Natural killer cell (primary cell): ENCODE measurements at regions not wholly inside any gene's neighbourhood (a gene's known extent, or its start where the extent isn't known, plus 50 kb on each side); places are given as distances from the start of the nearest gene placed in this dataset.

ENCODE experiments used
- ATAC-seq, 3 donors: fragments of 150-1000 bp in 2 of 3; fragments of 200-7000 bp in 1 of 3; cut with Tn5 transposase; 1 replicate in 1 of 3; 2 replicates in 2 of 3; pipeline ENCODE4 v1.10.0; 2021; ENCODE audit warnings: mild to moderate bottlenecking in 2 of 3, moderate library complexity in 2 of 3
- DNase-seq, 2 donors: peaks; one replicate each; pipeline versions ENCODE4 v3.0.0 to v3.0.0-alpha.2; 2013 to 2021; ENCODE audit warnings: mixed read lengths in 1 of 2
- H3K27ac ChIP-seq: one replicate; pipeline ENCODE4 v1.5.1; 2013; ENCODE audit warnings: mild to moderate bottlenecking, low read length
- H3K27me3 ChIP-seq: one replicate; pipeline ENCODE4 v1.6.1; 2013; ENCODE audit warnings: low read length; ENCODE audit not compliant: control insufficient read depth, insufficient read depth
- H3K36me3 ChIP-seq: one replicate; pipeline ENCODE4 v1.6.1; 2013; ENCODE audit warnings: low read length; ENCODE audit not compliant: control insufficient read depth, insufficient read depth
- H3K4me1 ChIP-seq: one replicate; pipeline ENCODE4 v1.6.1; 2013; ENCODE audit warnings: low read length; ENCODE audit not compliant: control insufficient read depth, insufficient read depth
- H3K4me3 ChIP-seq: one replicate; pipeline ENCODE4 v1.5.1; 2013; ENCODE audit warnings: low read length
- H3K9me3 ChIP-seq: one replicate; pipeline ENCODE4 v1.6.1; 2013; ENCODE audit warnings: low read length; ENCODE audit not compliant: control insufficient read depth, insufficient read depth
- H3K27ac Mint-ChIP-seq, 2 donors: one replicate each; pipeline ENCODE4 v1.8.0; 2022; ENCODE audit warnings: mild to moderate bottlenecking in 2 of 2, mixed read lengths in 2 of 2, moderate library complexity in 1 of 2
- H3K27me3 Mint-ChIP-seq, 2 donors: one replicate each; pipeline ENCODE4 v1.8.0; 2022; ENCODE audit warnings: low read depth in 2 of 2, mixed read lengths in 2 of 2
- H3K36me3 Mint-ChIP-seq: one replicate; pipeline ENCODE4 v1.8.0; 2022; ENCODE audit warnings: mixed read lengths
- H3K4me1 Mint-ChIP-seq, 2 donors: one replicate each; pipeline ENCODE4 v1.8.0; 2022; ENCODE audit warnings: mixed read lengths in 2 of 2
- H3K4me3 Mint-ChIP-seq: one replicate; pipeline ENCODE4 v1.8.0; 2022; ENCODE audit warnings: mild to moderate bottlenecking, moderate library complexity, mixed read lengths
- H3K9me3 Mint-ChIP-seq, 2 donors: one replicate each; pipeline ENCODE4 v1.8.0; 2022; ENCODE audit warnings: mixed read lengths in 2 of 2
- WGBS: methylation state at CpG from one replicate; pipeline ENCODE4 v1.1.7; 2013; ENCODE audit warnings: missing lambda C conversion rate; ENCODE audit not compliant: insufficient coverage; 5-methylcytosine and 5-hydroxymethylcytosine counted together
- intact Hi-C: fragments of 100-400 bp; cut with micrococcal nuclease; formaldehyde crosslinking; loops from one replicate; pipeline ENCODE4 v1.14.2; 2022
- TF ChIP-seq, protein P1 (sequence below): fragments of 200-600 bp; IDR thresholded peaks from one replicate; pipeline ENCODE4 v1.8.0; 2022; ENCODE audit warnings: antibody characterized with exemption

DNA sequence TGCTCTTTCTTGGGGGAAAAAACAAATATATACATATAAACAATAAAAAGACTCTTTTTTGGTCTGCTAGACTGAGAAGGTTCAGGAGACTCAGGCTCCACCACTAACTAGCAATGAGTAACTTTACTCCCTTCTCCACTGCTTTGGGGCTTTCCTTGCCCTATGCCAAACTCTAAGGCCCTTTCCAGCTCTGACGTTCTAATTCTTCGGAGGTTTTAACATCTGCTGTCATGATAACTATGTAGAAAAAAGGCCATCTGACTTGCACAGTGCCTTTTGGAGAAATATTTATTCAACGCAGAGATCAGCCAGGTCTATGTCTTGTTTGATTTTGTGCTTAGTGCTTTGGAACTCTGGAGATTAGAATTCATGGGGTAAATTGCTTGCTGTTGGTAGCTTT is 156.2 kb downstream of the TMCO5A start:
- DNase-seq: no peak
- TF ChIP-seq, protein P1, sequence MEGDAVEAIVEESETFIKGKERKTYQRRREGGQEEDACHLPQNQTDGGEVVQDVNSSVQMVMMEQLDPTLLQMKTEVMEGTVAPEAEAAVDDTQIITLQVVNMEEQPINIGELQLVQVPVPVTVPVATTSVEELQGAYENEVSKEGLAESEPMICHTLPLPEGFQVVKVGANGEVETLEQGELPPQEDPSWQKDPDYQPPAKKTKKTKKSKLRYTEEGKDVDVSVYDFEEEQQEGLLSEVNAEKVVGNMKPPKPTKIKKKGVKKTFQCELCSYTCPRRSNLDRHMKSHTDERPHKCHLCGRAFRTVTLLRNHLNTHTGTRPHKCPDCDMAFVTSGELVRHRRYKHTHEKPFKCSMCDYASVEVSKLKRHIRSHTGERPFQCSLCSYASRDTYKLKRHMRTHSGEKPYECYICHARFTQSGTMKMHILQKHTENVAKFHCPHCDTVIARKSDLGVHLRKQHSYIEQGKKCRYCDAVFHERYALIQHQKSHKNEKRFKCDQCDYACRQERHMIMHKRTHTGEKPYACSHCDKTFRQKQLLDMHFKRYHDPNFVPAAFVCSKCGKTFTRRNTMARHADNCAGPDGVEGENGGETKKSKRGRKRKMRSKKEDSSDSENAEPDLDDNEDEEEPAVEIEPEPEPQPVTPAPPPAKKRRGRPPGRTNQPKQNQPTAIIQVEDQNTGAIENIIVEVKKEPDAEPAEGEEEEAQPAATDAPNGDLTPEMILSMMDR: no peak
- Mint-ChIP-seq H3K9me3 (peaks cover 0 to under 1% of the 10 kb centered on the region in 2 donors), H3K27ac (no peak overlapping the region), H3K27me3 (peaks cover 6 to 17% of the 10 kb centered on the region in 2 donors), H3K4me3 (no peak overlapping the region), H3K36me3 (no peaks in the 10 kb centered on the region), H3K4me1 (peaks cover 7% of the 10 kb centered on the region in 2 donors)
- Histone ChIP-seq H3K27ac (no peak overlapping the region), H3K27me3 (no peaks in the 10 kb centered on the region), H3K9me3 (no peaks in the 10 kb centered on the region), H3K4me3 (no peak overlapping the region), H3K36me3 (no peaks in the 10 kb centered on the region), H3K4me1 (peaks cover 3% of the 10 kb centered on the region)
- WGBS: 89% methylated on average over 3 of the region's 3 CpGs
- intact Hi-C loops: no loop called here
- ATAC-seq: no peak

DNA sequence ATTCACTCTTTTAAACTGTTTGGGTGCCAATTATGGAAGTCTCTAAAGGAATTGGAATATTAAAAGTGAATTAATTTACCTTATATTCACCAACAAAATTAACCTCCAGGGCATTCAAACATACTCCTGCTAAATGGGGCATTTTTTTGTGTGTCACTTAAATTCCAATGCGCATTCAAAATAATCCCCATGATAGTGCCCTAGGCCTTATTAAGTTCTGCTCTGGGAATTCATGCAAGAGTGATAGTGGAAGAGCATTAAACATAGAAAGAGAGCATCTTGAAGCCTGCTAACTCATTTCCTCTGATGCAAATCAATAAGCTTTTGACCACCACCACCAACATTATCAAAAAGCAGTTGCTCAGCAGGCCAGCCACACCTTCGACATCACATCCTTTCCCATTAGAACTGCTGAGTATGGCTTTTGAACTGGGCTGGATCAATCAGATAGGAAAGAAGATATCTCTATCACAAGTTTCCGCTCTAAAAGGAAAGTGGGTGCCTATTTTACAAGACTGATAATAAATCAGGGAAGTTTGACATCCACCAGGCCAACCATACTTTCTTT is 156.7 kb downstream of the TMCO5A start:
- Mint-ChIP-seq H3K4me1 (peaks cover 2% of the 10 kb centered on the region in 2 donors), H3K4me3 (no peak overlapping the region), H3K27ac (no peak overlapping the region), H3K27me3 (peaks cover 4 to 12% of the 10 kb centered on the region in 2 donors), H3K36me3 (no peaks in the 10 kb centered on the region), H3K9me3 (peaks cover 0 to 2% of the 10 kb centered on the region in 2 donors)
- Histone ChIP-seq H3K4me1 (no peaks in the 10 kb centered on the region), H3K4me3 (no peak overlapping the region), H3K36me3 (no peaks in the 10 kb centered on the region), H3K27me3 (no peaks in the 10 kb centered on the region), H3K27ac (no peak overlapping the region), H3K9me3 (no peaks in the 10 kb centered on the region)
- DNase-seq: no peak
- TF ChIP-seq, protein P1: no peak
- 83% methylated on average over 2 of the region's 3 CpGs for WGBS
- intact Hi-C loops: no loop called here
- ATAC-seq: no peak

DNA sequence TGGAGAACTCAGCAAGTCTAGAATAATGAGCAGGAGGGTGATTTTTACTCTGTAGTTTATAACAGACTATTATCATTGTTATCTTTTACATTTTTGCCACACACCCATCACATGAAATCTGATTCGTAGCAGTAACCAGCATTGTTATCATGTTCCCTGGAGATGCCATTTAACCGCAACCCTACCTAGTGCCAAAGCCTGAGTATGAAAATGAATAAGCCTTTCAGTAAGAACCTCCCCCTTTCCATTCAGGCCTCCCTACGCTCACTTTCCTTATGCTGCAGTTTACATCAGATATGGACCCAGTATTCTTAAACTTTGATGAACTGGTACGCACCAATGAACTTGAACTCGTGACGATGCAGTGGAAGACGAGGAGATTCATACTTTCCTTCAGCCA is 158.7 kb upstream of the SPRED1 start:
- 95% methylated on average over 7 of the region's 7 CpGs for WGBS
- intact Hi-C loops: no loop called here
- TF ChIP-seq, protein P1: no peak
- no peak overlapping the region for H3K27ac ChIP-seq
- no peak for DNase-seq
- no peaks in the 10 kb centered on the region for H3K27me3 ChIP-seq
- H3K4me1 Mint-ChIP-seq: no peaks in the 10 kb centered on the region
- no peak for ATAC-seq
- peaks cover 0 to 8% of the 10 kb centered on the region in 2 donors for H3K27me3 Mint-ChIP-seq
- H3K36me3 Mint-ChIP-seq: peaks cover 6% of the 10 kb centered on the region
- no peaks in the 10 kb centered on the region for H3K36me3 ChIP-seq
- no peak overlapping the region for H3K4me3 ChIP-seq
- no peak overlapping the region for H3K4me3 Mint-ChIP-seq
- no peaks in the 10 kb centered on the region for H3K9me3 ChIP-seq
- peaks cover 5 to 7% of the 10 kb centered on the region in 2 donors for H3K9me3 Mint-ChIP-seq
- H3K4me1 ChIP-seq: no peaks in the 10 kb centered on the region
- no peak overlapping the region for H3K27ac Mint-ChIP-seq

DNA sequence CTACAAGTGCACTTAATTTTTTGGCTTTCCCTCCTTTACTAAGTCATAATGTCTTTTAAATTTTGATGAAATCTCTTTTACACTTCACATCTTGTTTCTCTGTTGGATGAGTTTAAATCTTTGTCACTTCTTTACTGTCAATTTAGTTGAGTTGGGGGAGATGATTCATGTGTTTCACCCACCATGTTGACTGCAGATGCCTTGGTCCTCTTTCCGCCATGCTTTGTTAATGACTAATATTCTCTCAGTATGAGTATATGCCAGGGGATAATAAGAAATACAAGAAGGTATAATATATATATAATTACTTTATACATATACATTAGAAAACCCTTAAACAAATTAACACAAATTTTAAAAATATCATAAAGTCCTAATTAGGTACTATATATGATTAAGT is 149.7 kb upstream of the SPRED1 start:
- H3K27ac Mint-ChIP-seq: no peak overlapping the region
- ATAC-seq (no peak), DNase-seq (no peak)
- H3K36me3 Mint-ChIP-seq: no peaks in the 10 kb centered on the region
- H3K27me3 Mint-ChIP-seq: peaks cover 12 to 17% of the 10 kb centered on the region in 2 donors
- H3K27me3 ChIP-seq: peaks cover 3% of the 10 kb centered on the region
- no peaks in the 10 kb centered on the region for H3K9me3 ChIP-seq
- no peaks in the 10 kb centered on the region for H3K36me3 ChIP-seq
- H3K4me1 ChIP-seq: no peaks in the 10 kb centered on the region
- no peak overlapping the region for H3K27ac ChIP-seq
- no peak overlapping the region for H3K4me3 Mint-ChIP-seq
- no peaks in the 10 kb centered on the region for H3K4me1 Mint-ChIP-seq
- intact Hi-C loops: no loop called here
- TF ChIP-seq, protein P1: no peak
- peaks cover 1% of the 10 kb centered on the region in 2 donors for H3K9me3 Mint-ChIP-seq
- no peak overlapping the region for H3K4me3 ChIP-seq
- WGBS: no CpG with 5 or more reads among the region's 1 CpG
